Neural progenitor cell (in vitro differentiated cells): ENCODE measurements at regions not wholly inside any gene's neighbourhood (a gene's known extent, or its start where the extent isn't known, plus 50 kb on each side); places are given as distances from the start of the nearest gene placed in this dataset.

Experiments used
- DNase-seq: peaks from one replicate; pipeline ENCODE4 v3.0.0-alpha.2; 2016; ENCODE audit warnings: low spot score
- H2AFZ ChIP-seq: fragments of 200-600 bp; sonication (generic); replicated peaks from 2 replicates; pipeline ENCODE4 v1.6.1; 2016; ENCODE audit warnings: antibody characterized with exemption
- H3F3A ChIP-seq: fragments of 200-600 bp; sonication (generic); 2 replicates; pipeline ENCODE4 v1.6.1; 2016; ENCODE audit warnings: antibody characterized with exemption, low read depth
- H3K27ac ChIP-seq: fragments of 200-600 bp; sonication (generic); 2 replicates; pipeline ENCODE4 v1.5.1; 2016; ENCODE audit warnings: mild to moderate bottlenecking
- H3K27me3 ChIP-seq: fragments of 200-600 bp; sonication (generic); 2 replicates; pipeline ENCODE4 v1.6.1; 2016; ENCODE audit warnings: mild to moderate bottlenecking, moderate library complexity
- H3K36me3 ChIP-seq: fragments of 200-600 bp; sonication (generic); 2 replicates; pipeline ENCODE4 v1.5.1; 2016
- H3K4me1 ChIP-seq: fragments of 200-600 bp; sonication (generic); 2 replicates; pipeline ENCODE4 v1.6.1; 2016; ENCODE audit warnings: mixed run types
- H3K4me2 ChIP-seq: fragments of 200-600 bp; sonication (generic); 2 replicates; pipeline ENCODE4 v1.6.1; 2016
- H3K4me3 ChIP-seq: fragments of 200-600 bp; sonication (generic); 2 replicates; pipeline ENCODE4 v1.5.1; 2016
- H3K79me2 ChIP-seq: fragments of 200-600 bp; sonication (generic); 2 replicates; pipeline ENCODE4 v1.6.1; 2016; ENCODE audit warnings: low read depth
- H3K9ac ChIP-seq: fragments of 200-600 bp; sonication (generic); 2 replicates; pipeline ENCODE4 v1.6.1; 2016
- H3K9me3 ChIP-seq: fragments of 200-600 bp; sonication (generic); 2 replicates; pipeline ENCODE4 v1.5.1; 2016; ENCODE audit warnings: low read depth
- H4K20me1 ChIP-seq: fragments of 200-600 bp; sonication (generic); 2 replicates; pipeline ENCODE4 v1.6.1; 2016; ENCODE audit warnings: low read depth
- H3K27ac Mint-ChIP-seq: 3 replicates; pipeline ENCODE4 v1.8.0; 2021; ENCODE audit warnings: mixed read lengths
- H3K27me3 Mint-ChIP-seq: 2 replicates; pipeline ENCODE4 v1.8.0; 2022; ENCODE audit warnings: low read depth, mild to moderate bottlenecking, inconsistent platforms, moderate library complexity, mixed read lengths; ENCODE audit not compliant: insufficient read depth
- H3K36me3 Mint-ChIP-seq: 3 replicates; pipeline ENCODE4 v1.8.0; 2021; ENCODE audit warnings: mixed read lengths
- H3K4me1 Mint-ChIP-seq: 3 replicates; pipeline ENCODE4 v1.8.0; 2021; ENCODE audit warnings: mixed read lengths
- H3K4me3 Mint-ChIP-seq: 3 replicates; pipeline ENCODE4 v1.8.0; 2021; ENCODE audit warnings: mild to moderate bottlenecking, moderate library complexity, mixed read lengths
- H3K9me3 Mint-ChIP-seq: 3 replicates; pipeline ENCODE4 v1.8.0; 2020; ENCODE audit warnings: mixed read lengths
- EZH2 ChIP-seq: fragments of 200-600 bp; sonication (generic); IDR thresholded peaks from 2 replicates; pipeline ENCODE4 v1.6.1; 2017; ENCODE audit warnings: antibody characterized with exemption, mild to moderate bottlenecking, moderate library complexity
- EZH2phosphoT487 ChIP-seq: fragments of 200-600 bp; sonication (generic); IDR thresholded peaks from 2 replicates; pipeline ENCODE4 v1.6.1; 2017; ENCODE audit warnings: antibody characterized with exemption
- TF ChIP-seq, protein P1 (sequence below): fragments of 200-600 bp; sonication (generic); IDR thresholded peaks from 2 replicates; pipeline ENCODE4 v1.5.1; 2017; ENCODE audit warnings: antibody characterized with exemption, mild to moderate bottlenecking

DNA sequence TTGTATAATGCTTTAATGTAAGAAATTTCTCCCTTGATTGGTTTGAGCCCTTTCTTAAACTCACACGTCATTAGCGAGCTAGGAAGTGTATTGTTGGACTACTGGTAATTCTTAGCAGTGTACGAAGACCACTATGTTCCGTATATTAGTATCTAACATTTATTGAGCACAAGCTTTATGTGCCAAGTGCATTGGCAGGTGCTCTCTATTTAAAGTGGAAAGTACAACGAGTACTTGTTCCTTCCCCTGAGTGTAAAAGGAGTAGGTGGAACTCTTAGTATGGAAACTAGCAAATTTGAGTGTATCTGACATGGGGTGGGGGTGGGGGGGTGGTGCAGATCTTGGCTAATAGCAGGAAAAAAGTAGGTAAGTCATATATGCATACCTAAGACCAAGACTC is 594.7 kb downstream of the FGF9 start:
- H3K4me2 ChIP-seq = no peak overlapping the region
- no peaks in the 10 kb centered on the region for H3K9me3 ChIP-seq
- H3K36me3 ChIP-seq = no peaks in the 10 kb centered on the region
- no peak for TF ChIP-seq EZH2phosphoT487
- TF ChIP-seq, protein P1, sequence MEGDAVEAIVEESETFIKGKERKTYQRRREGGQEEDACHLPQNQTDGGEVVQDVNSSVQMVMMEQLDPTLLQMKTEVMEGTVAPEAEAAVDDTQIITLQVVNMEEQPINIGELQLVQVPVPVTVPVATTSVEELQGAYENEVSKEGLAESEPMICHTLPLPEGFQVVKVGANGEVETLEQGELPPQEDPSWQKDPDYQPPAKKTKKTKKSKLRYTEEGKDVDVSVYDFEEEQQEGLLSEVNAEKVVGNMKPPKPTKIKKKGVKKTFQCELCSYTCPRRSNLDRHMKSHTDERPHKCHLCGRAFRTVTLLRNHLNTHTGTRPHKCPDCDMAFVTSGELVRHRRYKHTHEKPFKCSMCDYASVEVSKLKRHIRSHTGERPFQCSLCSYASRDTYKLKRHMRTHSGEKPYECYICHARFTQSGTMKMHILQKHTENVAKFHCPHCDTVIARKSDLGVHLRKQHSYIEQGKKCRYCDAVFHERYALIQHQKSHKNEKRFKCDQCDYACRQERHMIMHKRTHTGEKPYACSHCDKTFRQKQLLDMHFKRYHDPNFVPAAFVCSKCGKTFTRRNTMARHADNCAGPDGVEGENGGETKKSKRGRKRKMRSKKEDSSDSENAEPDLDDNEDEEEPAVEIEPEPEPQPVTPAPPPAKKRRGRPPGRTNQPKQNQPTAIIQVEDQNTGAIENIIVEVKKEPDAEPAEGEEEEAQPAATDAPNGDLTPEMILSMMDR = no peak
- no peak for TF ChIP-seq EZH2
- no peak overlapping the region for H3K27ac ChIP-seq
- Mint-ChIP-seq H3K36me3 (no peaks in the 10 kb centered on the region), H3K27me3 (no peaks in the 10 kb centered on the region), H3K4me3 (no peak overlapping the region), H3K9me3 (peaks cover 4% of the 10 kb centered on the region), H3K4me1 (no peaks in the 10 kb centered on the region), H3K27ac (no peak overlapping the region)
- no peaks in the 10 kb centered on the region for H4K20me1 ChIP-seq
- no peaks in the 10 kb centered on the region for H3F3A ChIP-seq
- no peaks in the 10 kb centered on the region for H3K27me3 ChIP-seq
- H3K9ac ChIP-seq = no peak overlapping the region
- no peak for DNase-seq
- H3K4me3 ChIP-seq = no peak overlapping the region
- H3K79me2 ChIP-seq = no peaks in the 10 kb centered on the region
- H2AFZ ChIP-seq = no peak overlapping the region
- H3K4me1 ChIP-seq = peaks cover 4% of the 10 kb centered on the region

DNA sequence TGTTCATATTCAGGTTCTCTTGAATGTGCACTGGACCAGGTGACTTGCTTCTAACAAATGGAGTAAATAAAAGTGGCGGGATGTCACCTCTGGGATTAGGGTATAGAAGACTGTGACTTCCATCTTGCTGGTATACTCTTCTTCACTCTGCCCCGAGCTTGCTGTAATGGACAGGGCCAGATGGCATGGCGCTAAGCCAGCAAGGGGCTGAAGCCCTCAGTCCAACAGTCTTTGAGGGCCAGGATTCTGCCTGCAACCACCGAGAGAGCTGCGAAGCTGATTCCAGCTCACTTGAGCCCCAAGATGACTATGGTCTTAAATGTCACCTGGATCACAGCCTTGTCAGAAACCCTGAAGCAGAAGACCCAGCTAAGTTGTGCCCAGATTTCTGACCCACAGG is 600.0 kb downstream of the FGF9 start:
- no peak for DNase-seq
- Histone ChIP-seq H3K36me3 (no peaks in the 10 kb centered on the region), H3F3A (no peaks in the 10 kb centered on the region), H3K9me3 (no peaks in the 10 kb centered on the region), H3K4me2 (no peak overlapping the region), H3K9ac (no peak overlapping the region), H3K79me2 (no peaks in the 10 kb centered on the region), H2AFZ (no peak overlapping the region), H3K4me1 (no peaks in the 10 kb centered on the region), H3K27me3 (no peaks in the 10 kb centered on the region), H3K4me3 (no peak overlapping the region), H3K27ac (no peak overlapping the region), H4K20me1 (no peaks in the 10 kb centered on the region)
- Mint-ChIP-seq H3K36me3 (no peaks in the 10 kb centered on the region), H3K4me1 (no peaks in the 10 kb centered on the region), H3K4me3 (no peak overlapping the region), H3K27ac (no peak overlapping the region), H3K27me3 (peaks cover 2% of the 10 kb centered on the region), H3K9me3 (peaks cover 4% of the 10 kb centered on the region)
- TF ChIP-seq EZH2phosphoT487 (no peak), EZH2 (no peak)
- TF ChIP-seq, protein P1 = no peak

DNA sequence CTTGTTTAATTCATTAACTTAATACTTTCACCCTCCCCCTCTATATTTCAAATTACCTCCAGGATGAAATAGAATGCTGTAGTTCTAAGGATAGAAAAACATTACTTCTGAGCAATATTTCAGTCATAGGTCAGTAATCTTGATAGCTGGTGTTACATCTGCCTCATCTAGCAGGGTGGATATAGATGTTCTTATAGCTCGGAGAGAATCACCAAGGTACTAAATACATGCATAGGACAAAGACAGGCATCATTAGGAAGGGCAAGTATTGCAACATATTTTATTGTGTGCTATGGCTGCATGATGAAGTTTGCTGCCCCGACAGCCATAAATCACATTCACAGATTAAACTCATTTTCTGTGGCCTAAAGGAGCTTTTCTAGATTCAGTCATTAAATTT is 601.0 kb downstream of the FGF9 start:
- no peak overlapping the region for H3K4me2 ChIP-seq
- H3K9me3 Mint-ChIP-seq = peaks cover 4% of the 10 kb centered on the region
- H3K27me3 Mint-ChIP-seq = peaks cover 2% of the 10 kb centered on the region
- H3K4me1 Mint-ChIP-seq = no peaks in the 10 kb centered on the region
- no peaks in the 10 kb centered on the region for H3K79me2 ChIP-seq
- no peaks in the 10 kb centered on the region for H3K4me1 ChIP-seq
- no peaks in the 10 kb centered on the region for H3K27me3 ChIP-seq
- no peaks in the 10 kb centered on the region for H3F3A ChIP-seq
- no peaks in the 10 kb centered on the region for H4K20me1 ChIP-seq
- no peak overlapping the region for H3K9ac ChIP-seq
- H3K36me3 Mint-ChIP-seq = no peaks in the 10 kb centered on the region
- no peak overlapping the region for H2AFZ ChIP-seq
- TF ChIP-seq, protein P1 = no peak
- TF ChIP-seq EZH2 (no peak), EZH2phosphoT487 (no peak)
- H3K4me3 Mint-ChIP-seq = no peak overlapping the region
- no peaks in the 10 kb centered on the region for H3K9me3 ChIP-seq
- no peak overlapping the region for H3K27ac Mint-ChIP-seq
- H3K36me3 ChIP-seq = no peaks in the 10 kb centered on the region
- H3K4me3 ChIP-seq = no peak overlapping the region
- no peak overlapping the region for H3K27ac ChIP-seq
- DNase-seq = no peak

DNA sequence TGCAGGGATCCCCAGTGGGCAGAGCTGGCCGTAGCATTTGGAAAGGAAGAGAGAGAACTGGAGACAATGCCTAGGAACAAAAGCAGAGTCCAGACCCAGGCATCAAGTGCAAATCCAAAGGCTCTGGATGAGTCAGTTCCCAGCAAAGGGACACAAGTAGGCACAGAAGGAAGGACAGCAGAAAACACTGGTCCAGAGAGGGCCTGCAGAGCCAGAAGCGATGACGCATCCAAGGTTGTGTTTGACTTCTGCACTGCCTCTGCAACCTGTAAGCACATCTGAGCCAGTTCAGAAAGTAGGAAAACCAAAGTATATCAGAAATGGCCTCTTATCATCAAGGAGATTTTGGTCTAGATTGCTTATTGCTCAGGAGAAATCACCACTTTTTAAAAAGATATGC is 604.5 kb downstream of the FGF9 start:
- H3K4me3 Mint-ChIP-seq = no peak overlapping the region
- DNase-seq = no peak
- no peak overlapping the region for H3K9ac ChIP-seq

More for the DNA sequence above, 604.5 kb downstream of the FGF9 start:
- no peak for TF ChIP-seq EZH2phosphoT487
- no peak for TF ChIP-seq EZH2
- TF ChIP-seq, protein P1 = no peak
- Mint-ChIP-seq H3K27me3 (peaks cover 2% of the 10 kb centered on the region), H3K4me1 (no peaks in the 10 kb centered on the region), H3K9me3 (no peaks in the 10 kb centered on the region), H3K36me3 (no peaks in the 10 kb centered on the region), H3K27ac (no peak overlapping the region)
- Histone ChIP-seq H2AFZ (no peak overlapping the region), H4K20me1 (no peaks in the 10 kb centered on the region), H3K4me1 (no peaks in the 10 kb centered on the region), H3K36me3 (no peaks in the 10 kb centered on the region), H3F3A (no peaks in the 10 kb centered on the region), H3K27me3 (no peaks in the 10 kb centered on the region), H3K4me2 (no peak overlapping the region), H3K27ac (no peak overlapping the region), H3K9me3 (no peaks in the 10 kb centered on the region), H3K4me3 (no peak overlapping the region), H3K79me2 (no peaks in the 10 kb centered on the region)
